Smooth muscle cell (in vitro differentiated cells): ENCODE measurements at regions not wholly inside any gene's neighbourhood (a gene's known extent, or its start where the extent isn't known, plus 50 kb on each side); places are given as distances from the start of the nearest gene placed in this dataset.

ENCODE experiments used
- DNase-seq: peaks from one replicate; lab custom pipeline; 2025; ENCODE audit not compliant: unreplicated experiment; lab: John Stamatoyannopoulos, UW
- H2AFZ ChIP-seq: fragments of 200-600 bp; sonication (generic); 2 replicates; pipeline ENCODE4 v1.6.0; 2016; ENCODE audit warnings: antibody characterized with exemption, low read depth, mild to moderate bottlenecking
- H3F3A ChIP-seq: fragments of 200-600 bp; sonication (generic); 2 replicates; pipeline ENCODE4 v1.6.0; 2017; ENCODE audit warnings: antibody characterized with exemption, low read depth
- H3K27ac ChIP-seq: fragments of 200-600 bp; sonication (generic); 2 replicates; pipeline ENCODE4 v1.5.1; 2016; ENCODE audit warnings: low read depth, mild to moderate bottlenecking
- H3K27me3 ChIP-seq: fragments of 200-600 bp; sonication (generic); 2 replicates; pipeline ENCODE4 v1.6.1; 2016; ENCODE audit warnings: low read depth, mild to moderate bottlenecking
- H3K36me3 ChIP-seq: fragments of 200-600 bp; sonication (generic); 2 replicates; pipeline ENCODE4 v1.5.1; 2016; ENCODE audit warnings: low read depth
- H3K4me1 ChIP-seq: fragments of 200-600 bp; sonication (generic); 2 replicates; pipeline ENCODE4 v1.5.1; 2016; ENCODE audit warnings: low read depth
- H3K4me2 ChIP-seq: fragments of 200-600 bp; sonication (generic); 2 replicates; pipeline ENCODE4 v1.6.0; 2016; ENCODE audit warnings: mild to moderate bottlenecking
- H3K4me3 ChIP-seq: fragments of 200-600 bp; sonication (generic); 2 replicates; pipeline ENCODE4 v1.5.1; 2016; ENCODE audit warnings: mild to moderate bottlenecking
- H3K79me2 ChIP-seq: fragments of 200-600 bp; sonication (generic); 2 replicates; pipeline ENCODE4 v1.6.0; 2016; ENCODE audit warnings: low read depth, mild to moderate bottlenecking
- H3K9ac ChIP-seq: fragments of 200-600 bp; sonication (generic); 2 replicates; pipeline ENCODE4 v1.6.0; 2016; ENCODE audit warnings: low read depth
- H3K9me3 ChIP-seq: fragments of 200-600 bp; sonication (generic); replicated peaks from 2 replicates; pipeline ENCODE4 v1.5.1; 2016; ENCODE audit warnings: low read depth
- H4K20me1 ChIP-seq: fragments of 200-600 bp; sonication (generic); 2 replicates; pipeline ENCODE4 v1.6.0; 2016; ENCODE audit warnings: low read depth
- WGBS: methylation state at CpG from one replicate; pipeline ENCODE4 v1.1.7; 2016; ENCODE audit warnings: low lambda C conversion rate; 5-methylcytosine and 5-hydroxymethylcytosine counted together
- TF ChIP-seq, protein P1 (sequence below): fragments of 200-600 bp; sonication (generic); IDR thresholded peaks from 2 replicates; pipeline ENCODE4 v1.5.1; 2017; ENCODE audit warnings: borderline replicate concordance, mild to moderate bottlenecking, antibody characterized with exemption; ENCODE audit not compliant: insufficient read depth, poor library complexity, severe bottlenecking

DNA sequence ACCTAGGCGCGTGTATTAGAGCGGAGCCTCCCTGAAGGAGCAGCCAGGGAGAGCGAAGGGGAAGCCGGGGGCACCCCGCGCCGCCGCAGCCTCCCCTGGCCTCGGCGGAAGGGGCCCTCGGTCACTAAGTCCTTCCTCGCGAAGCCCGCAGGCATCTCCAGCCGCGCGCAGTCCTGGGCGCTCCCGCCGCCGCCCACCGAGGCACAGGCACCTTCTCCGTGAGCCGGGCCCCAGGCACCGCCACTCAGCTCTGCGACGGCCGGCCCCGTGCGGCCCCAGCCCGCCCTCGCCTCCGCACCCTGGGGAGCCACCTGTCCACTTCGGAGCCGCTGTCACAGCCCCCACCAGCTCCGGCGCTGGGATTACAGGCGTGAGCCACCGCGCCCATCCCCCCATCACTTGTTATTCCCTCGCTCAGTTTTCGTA is 80.8 kb downstream of the ZNF467 start:
- 3% methylated on average over 35 of the region's 43 CpGs for WGBS
- DNase-seq = no peak
- H3K79me2 ChIP-seq = no peaks in the 10 kb centered on the region
- peak overlapping the region; percentile 58 for H2AFZ ChIP-seq
- peak overlapping the region; percentile 43 for H3K4me3 ChIP-seq
- H4K20me1 ChIP-seq = no peaks in the 10 kb centered on the region
- no peaks in the 10 kb centered on the region for H3K36me3 ChIP-seq
- no peaks in the 10 kb centered on the region for H3K9me3 ChIP-seq
- TF ChIP-seq, protein P1, sequence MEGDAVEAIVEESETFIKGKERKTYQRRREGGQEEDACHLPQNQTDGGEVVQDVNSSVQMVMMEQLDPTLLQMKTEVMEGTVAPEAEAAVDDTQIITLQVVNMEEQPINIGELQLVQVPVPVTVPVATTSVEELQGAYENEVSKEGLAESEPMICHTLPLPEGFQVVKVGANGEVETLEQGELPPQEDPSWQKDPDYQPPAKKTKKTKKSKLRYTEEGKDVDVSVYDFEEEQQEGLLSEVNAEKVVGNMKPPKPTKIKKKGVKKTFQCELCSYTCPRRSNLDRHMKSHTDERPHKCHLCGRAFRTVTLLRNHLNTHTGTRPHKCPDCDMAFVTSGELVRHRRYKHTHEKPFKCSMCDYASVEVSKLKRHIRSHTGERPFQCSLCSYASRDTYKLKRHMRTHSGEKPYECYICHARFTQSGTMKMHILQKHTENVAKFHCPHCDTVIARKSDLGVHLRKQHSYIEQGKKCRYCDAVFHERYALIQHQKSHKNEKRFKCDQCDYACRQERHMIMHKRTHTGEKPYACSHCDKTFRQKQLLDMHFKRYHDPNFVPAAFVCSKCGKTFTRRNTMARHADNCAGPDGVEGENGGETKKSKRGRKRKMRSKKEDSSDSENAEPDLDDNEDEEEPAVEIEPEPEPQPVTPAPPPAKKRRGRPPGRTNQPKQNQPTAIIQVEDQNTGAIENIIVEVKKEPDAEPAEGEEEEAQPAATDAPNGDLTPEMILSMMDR = no peak
- H3K4me2 ChIP-seq = peak overlapping the region; percentile 90
- H3K4me1 ChIP-seq = no peaks in the 10 kb centered on the region
- peaks cover 36% of the 10 kb centered on the region for H3K27me3 ChIP-seq
- H3K9ac ChIP-seq = no peak overlapping the region
- peaks cover 4% of the 10 kb centered on the region for H3F3A ChIP-seq
- H3K27ac ChIP-seq = no peak overlapping the region

DNA sequence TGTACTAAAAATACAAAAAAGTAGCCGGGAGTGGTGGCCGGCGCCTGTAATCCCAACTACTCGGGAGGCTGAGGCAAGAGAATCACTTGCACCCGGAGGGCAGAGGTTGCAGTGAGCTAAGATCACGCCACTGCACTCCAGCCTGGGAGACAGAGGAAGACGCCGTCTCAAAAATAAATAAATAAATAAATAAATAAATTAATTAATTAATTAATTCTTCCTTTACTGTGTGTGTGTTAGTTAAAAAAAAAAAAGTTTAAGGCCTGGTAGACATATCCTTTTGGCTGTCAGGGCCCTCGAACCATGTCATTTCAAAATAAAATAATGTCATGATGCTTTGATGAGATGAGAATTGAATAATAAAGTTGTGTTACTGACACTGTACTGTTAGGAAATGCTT is 81.3 kb downstream of the ZNF467 start:
- DNase-seq = no peak
- H3K27me3 ChIP-seq = peaks cover 36% of the 10 kb centered on the region
- H3K4me1 ChIP-seq = no peaks in the 10 kb centered on the region
- H3K27ac ChIP-seq = no peak overlapping the region
- H3K9me3 ChIP-seq = no peaks in the 10 kb centered on the region
- no peak overlapping the region for H3K9ac ChIP-seq
- peak overlapping the region; percentile 58 for H2AFZ ChIP-seq
- peaks cover 4% of the 10 kb centered on the region for H3F3A ChIP-seq
- no peaks in the 10 kb centered on the region for H3K36me3 ChIP-seq
- H3K79me2 ChIP-seq = no peaks in the 10 kb centered on the region
- TF ChIP-seq, protein P1 = no peak
- WGBS = 89% methylated on average over 9 of the region's 9 CpGs
- H3K4me3 ChIP-seq = peak overlapping the region; percentile 43
- no peaks in the 10 kb centered on the region for H4K20me1 ChIP-seq
- peak overlapping the region; percentile 90 for H3K4me2 ChIP-seq

DNA sequence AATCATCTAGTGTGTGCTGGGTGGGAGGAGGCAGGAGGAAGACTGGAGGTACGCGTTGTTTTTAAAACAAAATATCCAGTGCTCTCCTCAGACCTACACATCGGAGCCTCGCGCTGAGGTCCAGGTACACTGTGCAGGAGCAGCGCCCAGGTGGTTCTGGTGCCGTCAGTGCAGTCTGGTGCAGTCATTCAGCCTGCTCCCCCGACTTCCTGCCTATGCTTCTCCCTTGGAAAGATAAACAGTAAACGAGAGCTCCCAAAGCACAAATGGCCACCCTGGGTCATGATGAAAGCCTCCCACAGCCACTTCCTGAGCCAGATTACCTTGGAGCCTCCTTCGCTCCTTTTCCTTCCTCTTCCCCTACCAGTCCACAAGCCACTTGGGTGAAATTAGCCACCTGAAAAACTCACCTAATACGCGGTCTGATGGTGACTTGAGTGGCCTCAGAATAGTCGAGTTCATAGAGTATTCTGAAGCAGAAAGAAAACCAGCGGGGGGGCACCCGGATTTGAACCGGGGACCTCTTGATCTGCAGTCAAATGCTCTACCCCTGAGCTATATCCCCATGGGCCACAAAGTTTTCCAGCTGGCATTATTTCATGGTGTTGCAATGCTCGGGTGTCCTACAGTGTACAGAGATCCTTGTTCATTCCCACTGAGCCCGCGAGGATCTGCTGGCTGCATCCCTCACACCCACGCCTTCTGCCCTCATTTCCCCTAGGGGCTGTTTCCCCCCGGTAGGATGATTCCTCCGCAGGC is 82.5 kb downstream of the ZNF467 start:
- Histone ChIP-seq H3K27me3 (peaks cover 36% of the 10 kb centered on the region), H3K79me2 (no peaks in the 10 kb centered on the region), H3K9ac (no peak overlapping the region), H3F3A (peaks cover 4% of the 10 kb centered on the region), H3K36me3 (no peaks in the 10 kb centered on the region), H2AFZ (no peak overlapping the region), H3K4me3 (no peak overlapping the region), H3K27ac (no peak overlapping the region), H3K4me2 (peak overlapping the region; percentile 59), H3K4me1 (no peaks in the 10 kb centered on the region), H3K9me3 (no peaks in the 10 kb centered on the region), H4K20me1 (no peaks in the 10 kb centered on the region)
- TF ChIP-seq, protein P1 = no peak
- peak; percentile 52 for DNase-seq
- WGBS = 28% methylated on average over 22 of the region's 22 CpGs

DNA sequence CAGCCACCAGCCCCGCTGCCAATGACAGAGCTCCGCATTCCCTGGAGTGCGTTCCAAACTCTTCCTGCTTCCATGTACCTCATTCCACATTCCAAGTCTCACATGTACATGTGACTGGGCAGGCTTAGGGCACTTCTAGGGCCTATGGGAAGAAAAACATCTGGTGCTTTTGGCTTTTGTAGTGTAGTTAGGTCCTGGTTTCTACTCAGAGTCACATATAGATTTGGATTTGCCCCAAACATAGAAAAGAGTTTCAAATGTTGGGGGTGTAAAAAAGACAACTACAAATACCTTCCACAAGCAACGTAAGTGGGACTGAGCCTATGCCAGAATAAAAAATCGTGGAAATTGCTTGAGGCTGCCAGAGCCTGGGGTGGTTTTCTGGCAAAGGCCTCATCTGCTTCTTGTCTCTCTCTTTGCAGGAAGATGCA is 84.1 kb downstream of the ZNF467 start:
- Histone ChIP-seq H3K9me3 (no peaks in the 10 kb centered on the region), H3K36me3 (no peaks in the 10 kb centered on the region), H3F3A (peaks cover 4% of the 10 kb centered on the region), H2AFZ (no peak overlapping the region), H3K9ac (no peak overlapping the region), H3K4me1 (no peaks in the 10 kb centered on the region), H3K27me3 (peaks cover 29% of the 10 kb centered on the region), H3K79me2 (no peaks in the 10 kb centered on the region), H4K20me1 (no peaks in the 10 kb centered on the region), H3K27ac (no peak overlapping the region), H3K4me3 (no peak overlapping the region), H3K4me2 (no peak overlapping the region)
- DNase-seq = no peak
- 86% methylated on average over 5 of the region's 5 CpGs for WGBS
- TF ChIP-seq, protein P1 = no peak
